Caco-2 (cell line): ENCODE measurements at regions not wholly inside any gene's neighbourhood (a gene's known extent, or its start where the extent isn't known, plus 50 kb on each side); places are given as distances from the start of the nearest gene placed in this dataset.

Experiments used
- BruUV-seq: library from RNA; stranded (reverse); fragments of 400-500 nt; replicated peaks from 2 replicates; lab custom pipeline; 2021; lab: Mats Ljungman, UMichigan
- CTCF ChIA-PET: fragments of 300-600 bp; sonication (Branson Sonifier 250); formaldehyde crosslinking; loops from one replicate; lab custom pipeline; 2022; ENCODE audit warnings: antibody characterized with exemption; lab: Charles Lee
- POLR2A ChIA-PET: fragments of 300-600 bp; sonication (Branson Sonifier 250); formaldehyde crosslinking; loops from one replicate; lab custom pipeline; 2022; ENCODE audit warnings: antibody characterized with exemption; lab: Charles Lee
- DNase-seq, 2 experiments: peaks; one replicate each; pipeline versions ENCODE4 v3.0.0 to v3.0.0-alpha.2; 2020 to 2022
- H3K27me3 ChIP-seq: replicated peaks from 2 replicates; pipeline ENCODE4 v1.6.0; 2011; ENCODE audit warnings: low read length; ENCODE audit not compliant: control insufficient read depth, insufficient read depth
- H3K36me3 ChIP-seq: 2 replicates; pipeline ENCODE4 v1.5.1; 2011; ENCODE audit warnings: low read length; ENCODE audit not compliant: control insufficient read depth, insufficient read depth
- H3K4me1 ChIP-seq: fragments of 250-450 bp; sonication (Bioruptor Pico); 2 replicates; pipeline ENCODE4 v1.5.1; 2020; ENCODE audit warnings: mild to moderate bottlenecking
- H3K4me3 ChIP-seq: 2 replicates; pipeline ENCODE4 v1.5.1; 2011; ENCODE audit warnings: low read depth, mild to moderate bottlenecking, control low read depth, low read length
- H3K9me3 ChIP-seq: fragments of 250-450 bp; sonication (Bioruptor Pico); 2 replicates; pipeline ENCODE4 v1.5.1; 2020; ENCODE audit warnings: mild to moderate bottlenecking, moderate library complexity
- H3K27ac Mint-ChIP-seq: one replicate; pipeline ENCODE4 v1.8.0; 2022; ENCODE audit warnings: mixed read lengths; ENCODE audit not compliant: unreplicated experiment
- H3K27me3 Mint-ChIP-seq: one replicate; pipeline ENCODE4 v1.8.0; 2022; ENCODE audit warnings: mixed read lengths; ENCODE audit not compliant: insufficient read depth, unreplicated experiment
- H3K36me3 Mint-ChIP-seq: one replicate; pipeline ENCODE4 v1.8.0; 2022; ENCODE audit warnings: mild to moderate bottlenecking, mixed read lengths; ENCODE audit not compliant: insufficient read depth, unreplicated experiment
- H3K4me1 Mint-ChIP-seq: one replicate; pipeline ENCODE4 v1.8.0; 2022; ENCODE audit warnings: low read depth, mixed read lengths; ENCODE audit not compliant: unreplicated experiment
- H3K4me3 Mint-ChIP-seq: one replicate; pipeline ENCODE4 v1.8.0; 2022; ENCODE audit warnings: mild to moderate bottlenecking, moderate library complexity, mixed read lengths; ENCODE audit not compliant: unreplicated experiment
- H3K9me3 Mint-ChIP-seq: one replicate; pipeline ENCODE4 v1.8.0; 2022; ENCODE audit warnings: mixed read lengths; ENCODE audit not compliant: unreplicated experiment
- intact Hi-C: fragments of 100-400 bp; cut with micrococcal nuclease; formaldehyde crosslinking; loops from one replicate; pipeline ENCODE4 v1.10.0; 2022; ENCODE audit not compliant: unreplicated experiment
- TF ChIP-seq, protein P1 (sequence below), 2 experiments: fragments of 200-600 bp in 1 of 2; IDR thresholded peaks; 1 replicate in 1 of 2; 2 replicates in 1 of 2; pipeline versions ENCODE4 v1.5.1 to v1.8.0; 2011 to 2022; ENCODE audit warnings: antibody characterized with exemption in 1 of 2, control low read depth in 1 of 2, inconsistent platforms in 1 of 2, low read depth in 1 of 2, low read length in 1 of 2, mild to moderate bottlenecking in 1 of 2, moderate library complexity in 1 of 2; ENCODE audit not compliant: insufficient read depth in 1 of 2, severe bottlenecking in 1 of 2, unreplicated experiment in 1 of 2

DNA sequence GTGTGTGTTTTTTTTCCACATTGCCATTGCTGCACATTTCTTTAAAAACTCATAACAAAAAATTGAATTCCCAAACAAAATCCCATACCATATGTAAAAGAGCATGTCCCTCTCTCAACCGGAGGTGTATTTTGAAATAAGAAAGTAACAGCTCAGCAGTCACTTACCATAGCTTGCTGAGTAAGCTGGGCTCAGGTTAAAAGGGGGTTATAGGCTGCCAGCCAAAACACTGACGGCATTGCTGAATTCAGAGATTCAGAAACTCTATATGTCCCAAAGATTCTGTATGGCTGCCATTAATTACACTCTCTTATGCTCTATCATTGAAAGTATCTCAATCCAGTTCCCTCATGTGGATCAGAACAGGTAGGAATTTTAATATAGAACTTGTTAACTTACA, 276.0 kb downstream of the FOXG1 start:
- CTCF ChIA-PET = no interaction called here

DNA sequence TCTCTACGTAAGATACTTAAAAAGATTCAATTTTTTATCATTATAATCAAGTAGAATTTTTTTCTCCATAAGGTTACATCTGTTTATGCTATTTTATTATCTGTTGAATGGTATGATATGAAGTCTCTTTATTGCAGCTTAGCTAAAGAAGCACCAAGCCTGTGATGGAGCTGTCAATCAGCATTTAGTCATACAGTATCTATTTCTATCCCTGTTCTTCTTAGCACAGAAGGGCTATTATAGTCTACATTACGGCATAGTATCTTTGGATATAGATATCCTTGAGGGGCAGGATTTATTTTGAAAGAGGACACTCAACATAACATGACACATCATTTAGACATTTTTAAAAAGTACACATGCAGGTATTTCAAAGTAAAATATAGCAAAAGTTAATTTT, 277.1 kb downstream of the FOXG1 start:
- intact Hi-C loops = no loop called here
- Mint-ChIP-seq H3K4me3 (no peak overlapping the region), H3K9me3 (no peaks in the 10 kb centered on the region), H3K27me3 (no peaks in the 10 kb centered on the region), H3K36me3 (no peaks in the 10 kb centered on the region), H3K27ac (no peak overlapping the region), H3K4me1 (no peaks in the 10 kb centered on the region)
- ChIA-PET POLR2A (no interaction called here), CTCF (no interaction called here)
- H3K4me3 ChIP-seq = no peak overlapping the region
- no peaks in the 10 kb centered on the region for H3K4me1 ChIP-seq
- 0 out of 2 replicates have a peak, but pooled peaks cover 3% of the 10 kb centered on the region for H3K9me3 ChIP-seq
- H3K36me3 ChIP-seq = no peaks in the 10 kb centered on the region
- DNase-seq = no peak
- no peaks in the 10 kb centered on the region for H3K27me3 ChIP-seq
- TF ChIP-seq, protein P1, sequence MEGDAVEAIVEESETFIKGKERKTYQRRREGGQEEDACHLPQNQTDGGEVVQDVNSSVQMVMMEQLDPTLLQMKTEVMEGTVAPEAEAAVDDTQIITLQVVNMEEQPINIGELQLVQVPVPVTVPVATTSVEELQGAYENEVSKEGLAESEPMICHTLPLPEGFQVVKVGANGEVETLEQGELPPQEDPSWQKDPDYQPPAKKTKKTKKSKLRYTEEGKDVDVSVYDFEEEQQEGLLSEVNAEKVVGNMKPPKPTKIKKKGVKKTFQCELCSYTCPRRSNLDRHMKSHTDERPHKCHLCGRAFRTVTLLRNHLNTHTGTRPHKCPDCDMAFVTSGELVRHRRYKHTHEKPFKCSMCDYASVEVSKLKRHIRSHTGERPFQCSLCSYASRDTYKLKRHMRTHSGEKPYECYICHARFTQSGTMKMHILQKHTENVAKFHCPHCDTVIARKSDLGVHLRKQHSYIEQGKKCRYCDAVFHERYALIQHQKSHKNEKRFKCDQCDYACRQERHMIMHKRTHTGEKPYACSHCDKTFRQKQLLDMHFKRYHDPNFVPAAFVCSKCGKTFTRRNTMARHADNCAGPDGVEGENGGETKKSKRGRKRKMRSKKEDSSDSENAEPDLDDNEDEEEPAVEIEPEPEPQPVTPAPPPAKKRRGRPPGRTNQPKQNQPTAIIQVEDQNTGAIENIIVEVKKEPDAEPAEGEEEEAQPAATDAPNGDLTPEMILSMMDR (IDR thresholded peaks at IDR 0.05; ENCODE audit: insufficient read depth in 1 of 2, low read depth in 1 of 2, low read length in 1 of 2, severe bottlenecking in 1 of 2, unreplicated experiment in 1 of 2) = no peak
- BruUV-seq = no TSS peak

More for the DNA sequence above, 276.0 kb downstream of the FOXG1 start:
- no peak overlapping the region for H3K27ac Mint-ChIP-seq
- no peak overlapping the region for H3K4me3 Mint-ChIP-seq
- H3K9me3 ChIP-seq = 0 out of 2 replicates have a peak, but pooled peaks cover under 1% of the 10 kb centered on the region
- H3K27me3 Mint-ChIP-seq = no peaks in the 10 kb centered on the region
- no peak for DNase-seq
- H3K4me1 Mint-ChIP-seq = no peaks in the 10 kb centered on the region
- POLR2A ChIA-PET = no interaction called here
- no peak overlapping the region for H3K4me3 ChIP-seq
- intact Hi-C loops = no loop called here
- no peaks in the 10 kb centered on the region for H3K9me3 Mint-ChIP-seq
- no peaks in the 10 kb centered on the region for H3K27me3 ChIP-seq
- H3K4me1 ChIP-seq = no peaks in the 10 kb centered on the region
- H3K36me3 ChIP-seq = no peaks in the 10 kb centered on the region
- BruUV-seq = no TSS peak
- H3K36me3 Mint-ChIP-seq = no peaks in the 10 kb centered on the region
- TF ChIP-seq, protein P1 (IDR thresholded peaks at IDR 0.05; ENCODE audit: insufficient read depth in 1 of 2, low read depth in 1 of 2, low read length in 1 of 2, severe bottlenecking in 1 of 2, unreplicated experiment in 1 of 2) = no peak

DNA sequence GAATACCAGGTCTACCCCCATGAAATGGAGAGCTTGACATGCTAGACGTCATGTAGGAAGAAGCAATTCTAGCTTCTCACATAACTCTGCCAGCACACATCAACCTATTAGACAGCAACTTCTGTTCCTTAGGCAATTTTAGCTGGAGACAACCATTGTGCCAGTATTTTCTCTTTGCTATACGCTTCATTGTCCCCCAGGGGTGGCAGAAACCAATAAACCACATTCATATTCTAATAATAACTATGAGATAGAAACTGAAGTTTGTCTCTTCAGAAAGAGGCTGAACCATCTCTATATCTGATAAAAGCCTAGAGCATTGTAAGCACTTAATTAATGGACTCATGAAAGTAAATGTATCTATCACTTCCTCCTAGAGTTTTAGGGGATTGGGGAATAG, 278.6 kb downstream of the FOXG1 start:
- ChIA-PET CTCF (no interaction called here), POLR2A (no interaction called here)
- no peak overlapping the region for H3K27ac Mint-ChIP-seq
- peaks cover 6% of the 10 kb centered on the region for H3K9me3 Mint-ChIP-seq
- Histone ChIP-seq H3K4me3 (no peak overlapping the region), H3K36me3 (no peaks in the 10 kb centered on the region), H3K4me1 (no peaks in the 10 kb centered on the region), H3K27me3 (no peaks in the 10 kb centered on the region), H3K9me3 (0 out of 2 replicates have a peak, but pooled peaks cover 9% of the 10 kb centered on the region)
- no peaks in the 10 kb centered on the region for H3K4me1 Mint-ChIP-seq
- TF ChIP-seq, protein P1 (IDR thresholded peaks at IDR 0.05; ENCODE audit: insufficient read depth in 1 of 2, low read depth in 1 of 2, low read length in 1 of 2, severe bottlenecking in 1 of 2, unreplicated experiment in 1 of 2) = no peak
- no TSS peak for BruUV-seq
- intact Hi-C loops = no loop called here
- no peaks in the 10 kb centered on the region for H3K27me3 Mint-ChIP-seq
- H3K36me3 Mint-ChIP-seq = no peaks in the 10 kb centered on the region
- H3K4me3 Mint-ChIP-seq = no peak overlapping the region
- no peak for DNase-seq
